ENCODE measurements at regions not wholly inside any gene's neighbourhood (a gene's known extent, or its start where the extent isn't known, plus 50 kb on each side); places are given as distances from the start of the nearest gene placed in this dataset.
A peak's percentile ranks its signal among the peaks of the same experiment; 100 is the strongest.
"Not testable (repeated sequence)": the region's sequence is repeated elsewhere in the genome, so short reads cannot be mapped to it uniquely, and the experiment has no call there.

DNA sequence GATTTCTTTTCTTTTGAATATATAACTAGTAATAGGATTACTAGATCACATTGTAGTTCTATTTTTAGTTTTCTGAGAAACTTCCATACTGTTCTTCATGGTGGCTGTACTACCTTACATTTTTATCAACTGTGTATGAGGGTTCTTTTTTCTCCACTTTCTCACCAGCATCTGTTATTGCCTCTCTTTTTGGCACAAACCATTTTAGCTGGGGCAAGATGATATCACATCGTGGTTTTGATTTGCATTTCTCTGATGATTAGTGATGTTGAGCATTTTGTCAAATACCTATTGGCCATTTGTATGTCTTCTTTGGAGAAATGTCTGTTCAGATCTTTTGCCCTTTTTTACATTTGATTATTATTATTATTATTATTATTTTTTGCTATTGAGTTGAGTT is 86.1 kb upstream of the TCF21 start:
- no peak for DNase-seq

DNA sequence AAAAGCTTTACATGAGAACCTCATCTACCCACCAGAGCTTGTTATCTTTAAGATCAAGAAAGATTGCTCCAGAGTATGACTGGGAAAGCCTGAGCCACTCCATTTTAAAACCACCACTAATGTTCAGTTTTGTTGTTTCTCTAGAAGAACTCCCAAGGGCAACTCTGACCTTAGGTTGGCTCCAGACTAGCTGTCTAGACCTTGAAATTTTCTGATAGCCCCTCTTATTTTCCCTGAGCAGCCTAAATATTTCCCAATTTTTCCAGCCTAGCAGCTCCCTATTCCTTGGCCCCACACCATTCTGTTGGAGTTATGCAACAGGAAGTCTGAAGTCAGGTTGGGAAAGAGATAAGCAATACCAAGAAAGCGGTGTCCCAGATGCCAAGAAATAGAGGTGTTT is 84.6 kb upstream of the TCF21 start:
- DNase-seq, result no peak

DNA sequence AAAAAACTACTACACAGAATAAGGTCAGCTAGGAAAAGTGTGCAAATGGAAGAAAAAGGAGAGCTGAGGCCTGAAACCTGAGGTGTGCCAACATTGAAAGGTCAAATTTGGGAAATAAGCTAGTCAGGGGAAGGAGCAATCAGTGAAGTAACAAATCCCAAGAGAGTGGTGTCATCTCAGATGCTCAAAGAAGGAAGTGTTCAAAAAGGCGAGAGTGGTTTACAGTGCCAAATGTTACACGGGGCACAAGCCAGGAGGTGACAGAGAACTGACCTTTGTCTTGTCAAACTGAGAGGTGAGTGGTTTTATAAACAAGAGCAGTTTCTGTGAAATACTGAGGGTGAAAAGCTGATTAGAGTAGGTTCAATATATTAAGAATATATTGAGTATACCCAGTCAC is 83.0 kb upstream of the TCF21 start:
- no peak for DNase-seq

DNA sequence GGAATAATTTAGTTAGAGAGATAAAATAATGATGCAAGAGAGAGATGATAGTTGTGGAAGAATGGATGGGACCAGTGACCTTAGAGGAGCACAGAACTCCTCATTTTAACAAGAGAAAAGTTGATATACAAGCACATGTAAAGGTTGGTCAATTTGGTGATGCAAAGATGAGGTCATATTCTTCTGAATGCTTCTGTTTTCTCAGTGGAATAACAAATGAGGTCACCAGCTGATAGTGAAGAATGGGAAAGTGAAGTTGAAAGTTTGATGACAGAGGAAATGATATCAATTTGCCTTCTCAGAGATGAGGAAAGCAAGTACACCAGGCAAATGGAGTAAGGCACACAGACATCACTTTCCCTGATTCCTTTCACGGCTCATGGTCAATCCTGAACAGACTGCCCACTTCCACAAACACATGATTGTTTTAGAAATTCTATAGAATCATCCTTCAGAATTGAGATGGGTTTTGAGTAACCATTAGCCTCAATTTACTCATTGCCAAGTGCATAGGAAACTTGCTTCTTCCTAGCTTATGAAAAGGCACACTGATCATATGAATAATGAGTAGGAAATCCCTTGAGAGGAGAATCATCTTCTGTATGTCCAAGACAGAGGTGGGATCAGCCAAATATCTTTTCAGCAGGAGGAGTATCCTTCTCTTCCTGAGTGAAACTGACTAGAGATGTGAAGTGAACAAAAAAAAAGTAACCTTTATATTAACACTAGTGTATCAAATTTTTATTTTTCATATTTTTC is 82.4 kb upstream of the TCF21 start:
- DNase-seq, result no peak

DNA sequence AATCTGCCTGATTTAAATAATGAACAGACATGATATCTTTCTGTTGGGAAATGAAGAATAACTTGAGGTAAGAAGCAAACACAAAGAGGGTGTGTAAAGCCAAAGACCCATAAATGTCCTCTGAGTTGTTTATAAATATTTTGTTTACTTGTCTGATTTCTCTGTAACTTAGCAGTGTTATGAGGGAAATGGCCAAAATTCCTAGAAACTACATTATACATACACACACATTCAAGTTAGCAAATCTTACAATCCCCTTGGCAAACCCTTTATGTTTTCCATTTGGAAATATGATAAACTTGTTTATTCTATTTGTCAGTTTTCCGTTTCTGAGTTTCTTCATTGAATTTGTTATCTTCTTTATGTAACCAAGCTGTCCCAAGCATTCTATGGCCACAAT is 81.4 kb upstream of the TCF21 start:
- DNase-seq, result no peak

DNA sequence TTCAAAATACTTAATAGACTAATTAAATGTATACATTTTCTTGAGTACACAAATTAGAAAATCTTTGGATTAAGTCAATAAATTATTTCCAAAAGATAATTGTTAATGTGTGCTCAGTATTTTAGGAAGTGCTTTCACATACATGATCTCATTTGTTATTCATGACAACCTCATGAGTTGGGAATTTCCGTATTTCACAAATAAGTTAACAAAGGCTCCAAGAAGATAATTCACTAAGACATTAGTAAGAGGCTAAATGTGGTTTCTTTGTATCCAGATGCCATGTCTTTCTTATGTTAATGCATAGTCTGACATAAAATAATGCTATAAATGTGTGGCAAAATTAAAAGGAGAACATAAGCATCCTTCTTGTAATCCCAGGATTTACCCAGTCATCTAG is 79.5 kb upstream of the TCF21 start:
- no peak for DNase-seq

DNA sequence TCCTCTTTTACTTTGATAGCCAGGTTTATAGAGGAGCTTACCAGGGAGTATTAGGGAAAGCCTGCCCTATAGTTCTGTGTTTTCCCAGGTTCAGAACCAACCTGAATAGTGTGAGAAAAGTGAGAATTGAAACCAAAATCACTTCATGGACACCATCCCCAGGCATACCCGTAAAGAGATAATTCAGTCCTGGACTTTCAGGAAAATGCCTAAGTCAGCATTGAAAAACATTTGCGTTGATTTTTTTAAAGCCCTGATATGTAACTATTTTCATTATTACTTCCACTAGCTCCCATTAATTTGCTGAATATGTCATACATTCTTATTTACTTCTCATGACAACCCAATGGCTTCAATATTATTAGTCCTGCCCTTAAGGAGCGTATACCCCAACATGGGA is 77.4 kb upstream of the TCF21 start:
- no peak for DNase-seq

DNA sequence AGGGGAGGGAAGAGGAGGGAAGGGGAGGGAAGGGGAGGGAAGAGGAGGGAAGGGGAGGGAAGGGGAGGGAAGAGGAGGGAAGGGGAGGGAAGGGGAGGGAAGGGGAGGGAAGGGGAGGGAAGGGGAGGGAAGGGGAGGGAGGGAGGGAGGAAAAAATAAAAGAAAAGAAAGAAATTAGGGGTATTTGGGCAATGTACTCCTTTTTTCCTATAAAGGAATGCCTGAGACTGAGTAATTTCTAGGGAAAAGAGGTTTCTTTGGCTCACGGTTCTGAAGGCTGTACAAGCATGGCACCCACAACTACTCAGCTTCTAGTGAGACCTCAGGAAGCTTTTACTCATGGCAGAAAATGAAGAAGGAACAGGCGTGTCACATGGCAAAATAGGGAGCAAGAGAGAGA is 76.5 kb upstream of the TCF21 start:
- DNase-seq, result not testable (repeated sequence)

DNA sequence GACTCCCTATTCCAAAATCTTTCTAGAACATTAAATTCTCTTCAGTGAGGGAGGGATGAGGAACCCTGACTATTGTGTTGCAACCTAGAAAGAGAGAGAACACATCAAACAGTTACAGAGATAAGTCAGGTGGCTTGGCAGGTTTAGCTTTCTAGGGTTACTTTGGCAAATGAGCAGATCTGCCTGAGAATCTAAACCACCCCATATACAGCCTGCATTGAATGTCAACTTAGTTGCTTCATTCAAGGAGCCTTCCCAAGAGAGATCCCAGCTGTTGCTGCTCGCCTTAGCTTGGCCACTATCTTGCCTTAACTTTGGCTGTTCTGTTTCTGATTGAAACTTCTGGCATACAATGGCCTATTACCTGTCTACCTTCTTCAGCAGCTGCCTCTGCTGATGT is 74.7 kb upstream of the TCF21 start:
- no peak for DNase-seq

DNA sequence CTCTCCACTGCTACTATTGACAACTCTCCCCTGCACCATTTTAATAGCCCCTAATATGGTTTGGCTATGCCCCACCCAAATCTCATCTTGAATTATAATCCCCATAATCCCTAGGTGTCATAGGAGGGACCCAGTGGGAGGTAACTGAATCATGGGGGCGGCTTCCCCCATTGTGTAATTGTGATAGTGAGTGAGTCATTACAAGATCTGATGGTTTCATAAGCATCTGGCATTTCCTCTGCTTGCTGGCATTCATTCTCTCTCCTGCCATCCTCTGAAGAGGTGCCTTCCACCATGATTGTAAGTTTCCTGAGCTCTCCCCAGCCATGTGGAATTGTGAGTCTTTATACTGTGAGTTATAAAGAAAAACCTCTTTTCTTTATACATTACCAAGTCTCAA is 74.1 kb upstream of the TCF21 start:
- DNase-seq, result no peak

DNA sequence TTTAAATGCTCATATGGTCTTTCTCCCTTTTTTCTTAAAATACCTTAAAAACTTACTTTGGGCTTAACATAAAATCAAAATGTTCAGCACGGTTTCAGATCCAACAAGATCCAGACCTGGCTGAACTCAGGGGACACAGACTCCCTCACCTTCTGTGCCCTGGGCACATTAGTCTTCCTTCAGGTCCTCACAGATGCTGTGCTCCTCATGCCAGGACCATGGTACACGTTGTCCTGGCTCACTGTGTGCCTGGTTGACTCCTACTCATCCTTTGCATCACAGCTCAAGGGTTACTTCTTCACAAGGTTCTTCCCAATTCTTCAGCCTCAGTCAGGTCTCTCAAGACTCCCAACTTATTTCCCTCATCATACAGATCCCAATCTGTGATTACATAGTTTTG is 73.6 kb upstream of the TCF21 start:
- DNase-seq, result no peak

DNA sequence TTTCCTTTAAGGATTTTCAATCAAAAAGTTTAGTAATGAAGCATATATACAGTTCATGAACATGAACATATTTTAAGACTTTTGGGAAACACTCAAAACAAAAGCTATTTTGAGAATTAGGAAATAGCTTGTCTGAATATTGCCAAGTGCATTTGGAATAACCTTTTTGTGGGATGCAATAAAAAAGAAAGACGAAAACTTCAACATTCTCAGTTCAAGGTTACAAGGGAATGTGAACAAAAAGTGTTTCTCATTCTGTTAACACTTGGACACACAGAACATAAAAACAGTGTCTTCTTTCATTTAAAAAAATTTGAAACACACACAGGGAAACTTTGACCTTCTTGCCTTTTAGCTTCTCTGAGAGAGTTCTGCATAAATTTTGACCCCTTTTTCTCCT is 72.7 kb upstream of the TCF21 start:
- no peak for DNase-seq

DNA sequence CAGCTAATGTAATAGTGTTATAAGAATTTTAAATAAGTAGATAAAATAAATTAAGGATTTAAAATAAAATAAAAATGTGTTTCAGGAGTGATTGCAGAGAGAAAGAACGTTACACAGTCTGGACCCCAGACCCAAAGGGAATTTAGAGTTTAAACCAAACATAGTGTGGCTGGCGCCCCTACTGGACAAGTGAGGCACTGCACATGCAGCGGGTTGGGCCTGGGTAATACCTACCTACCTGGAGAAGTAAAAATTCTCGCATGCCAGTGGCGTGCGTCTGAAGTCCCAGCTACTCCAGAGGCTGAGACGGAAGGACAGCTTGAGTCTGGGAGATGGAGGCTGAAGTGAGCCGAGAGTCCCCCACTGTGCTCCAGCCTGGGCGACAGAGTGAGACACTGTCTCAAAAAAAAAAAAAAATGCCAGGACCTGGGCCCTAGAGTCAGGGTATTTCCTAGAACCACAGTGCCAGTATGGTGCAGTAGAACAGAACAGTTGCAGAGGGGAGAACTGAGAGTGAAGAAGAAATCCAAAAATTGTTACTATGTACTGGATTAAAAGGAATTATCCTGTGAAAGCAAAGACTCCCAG is 71.4 kb upstream of the TCF21 start:
- peak; percentile 14 for DNase-seq

DNA sequence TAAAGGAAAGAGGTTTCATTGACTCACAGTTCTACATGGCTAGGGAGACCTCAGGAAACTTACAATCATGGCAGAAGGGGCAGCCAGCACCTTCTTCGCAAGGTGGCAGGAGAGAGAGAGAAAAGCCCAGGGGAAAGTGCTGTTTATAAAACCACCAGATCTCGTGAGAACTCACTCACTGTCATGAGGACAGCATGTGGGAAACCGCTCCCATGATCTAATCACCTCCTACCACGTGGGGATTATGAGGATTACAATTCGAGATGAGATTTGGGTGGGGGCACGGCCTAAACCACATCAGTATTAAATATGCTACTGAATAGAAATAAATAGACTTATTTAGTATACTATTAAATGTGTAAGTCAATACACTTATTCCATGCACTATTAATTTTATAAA is 70.6 kb upstream of the TCF21 start:
- no peak for DNase-seq

DNA sequence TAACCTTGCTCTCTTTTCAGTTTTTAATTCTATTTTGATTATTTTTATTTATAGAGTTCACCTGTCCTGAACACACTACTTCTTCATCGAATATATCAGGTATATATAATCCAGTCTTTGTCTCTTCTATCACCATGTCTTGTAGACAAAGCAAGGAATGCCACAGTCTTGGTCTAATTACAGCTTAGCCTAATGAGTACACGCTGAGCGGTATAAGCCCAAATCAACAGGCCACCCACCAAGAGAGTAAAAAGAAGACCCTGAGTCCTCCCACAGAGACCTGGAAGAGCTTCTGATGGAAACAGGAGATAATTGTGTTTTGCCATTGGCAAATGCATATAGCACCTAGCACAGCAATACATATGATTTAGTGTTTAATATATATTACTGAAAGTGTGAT is 68.7 kb upstream of the TCF21 start:
- DNase-seq, result no peak

DNA sequence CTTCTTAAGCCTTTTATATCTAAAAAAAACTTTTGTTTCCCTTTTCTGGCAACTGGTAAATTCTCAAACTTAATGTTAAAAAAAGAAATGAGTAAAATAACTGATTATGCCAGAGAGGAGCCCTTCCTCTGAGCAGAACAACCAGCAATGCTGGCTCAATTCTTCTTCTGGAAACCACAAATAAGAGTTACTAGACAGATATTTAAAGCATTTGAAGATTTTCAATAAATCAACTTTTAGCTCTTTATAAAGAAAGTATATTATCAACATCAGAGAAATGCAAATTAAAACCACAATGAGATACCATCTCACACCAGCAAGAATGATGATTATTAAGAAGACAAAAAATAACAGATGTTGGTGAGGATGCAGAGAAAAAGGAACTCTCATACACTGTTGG is 61.1 kb upstream of the TCF21 start:
- no peak for DNase-seq

DNA sequence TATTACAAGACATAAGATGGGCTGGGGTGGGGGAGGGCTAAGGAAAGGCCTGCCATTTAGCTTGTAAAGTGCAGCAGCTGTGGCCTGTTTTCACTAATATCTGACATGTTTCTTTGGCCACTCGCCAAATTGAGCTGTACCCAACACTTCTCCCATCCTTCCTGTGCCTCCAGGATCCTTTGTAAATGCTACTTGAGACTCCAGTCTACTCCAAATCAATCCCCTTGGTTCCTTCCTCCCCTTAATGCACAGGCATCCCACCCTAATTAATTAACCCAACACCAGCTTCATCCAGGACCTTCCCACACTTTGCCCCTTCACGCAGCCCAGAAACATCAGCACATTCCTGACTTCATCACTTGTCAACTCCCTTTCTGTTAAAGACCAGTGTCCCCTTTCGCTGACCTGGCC is 55.0 kb upstream of the TCF21 start:
- DNase-seq, result no peak

DNA sequence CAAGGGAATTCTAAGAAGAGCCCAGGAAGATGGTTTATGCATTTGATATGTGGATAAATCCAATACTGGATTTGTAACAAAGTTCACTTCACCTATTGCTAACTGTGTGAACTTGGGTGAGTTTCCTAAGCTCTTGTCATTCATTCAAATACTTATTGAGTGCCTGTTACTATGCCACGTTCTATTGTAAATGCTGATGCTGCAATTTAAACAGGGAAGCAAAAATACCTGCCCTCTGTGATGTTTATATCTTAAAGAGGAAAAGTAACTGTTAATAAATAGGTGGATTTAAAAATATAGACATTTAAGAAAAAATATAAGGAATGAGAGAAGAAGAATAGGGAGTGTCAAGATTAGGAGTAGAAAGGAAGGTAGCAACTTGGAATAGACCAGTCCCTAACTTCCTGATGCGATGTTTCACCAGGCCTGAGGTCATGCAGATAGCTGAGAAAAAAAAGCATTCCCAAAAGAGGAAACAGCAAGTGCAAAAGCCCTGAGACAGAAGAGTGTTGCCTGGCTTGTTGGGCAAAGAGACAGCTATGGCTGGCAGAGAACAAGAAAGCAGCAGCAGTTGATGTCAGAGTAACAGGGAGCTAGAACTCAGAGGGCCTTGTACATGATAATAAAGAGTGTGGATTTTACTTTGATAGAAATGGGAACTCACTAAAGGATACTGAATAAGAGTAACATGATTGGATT is 54.3 kb upstream of the TCF21 start:
- no peak for DNase-seq

DNA sequence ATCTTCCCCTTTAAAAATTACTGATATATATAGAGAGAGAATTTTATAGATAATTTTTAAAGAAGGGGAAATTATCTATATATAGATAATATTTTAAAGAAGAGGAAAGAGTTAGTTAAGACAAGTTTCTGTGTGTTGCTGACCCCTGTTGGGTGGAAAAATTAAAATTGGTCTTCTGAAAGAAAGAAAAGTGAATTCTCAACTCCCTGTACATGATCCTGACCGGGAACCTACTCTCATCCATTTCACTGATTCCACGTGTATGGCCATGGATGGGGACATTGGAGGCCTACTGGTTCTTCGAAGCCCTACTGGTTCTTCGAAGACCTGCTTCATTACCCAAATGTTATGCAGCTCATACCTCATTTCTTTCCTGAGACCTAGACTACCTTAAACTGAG is 53.0 kb upstream of the TCF21 start:
- no peak for DNase-seq

DNA sequence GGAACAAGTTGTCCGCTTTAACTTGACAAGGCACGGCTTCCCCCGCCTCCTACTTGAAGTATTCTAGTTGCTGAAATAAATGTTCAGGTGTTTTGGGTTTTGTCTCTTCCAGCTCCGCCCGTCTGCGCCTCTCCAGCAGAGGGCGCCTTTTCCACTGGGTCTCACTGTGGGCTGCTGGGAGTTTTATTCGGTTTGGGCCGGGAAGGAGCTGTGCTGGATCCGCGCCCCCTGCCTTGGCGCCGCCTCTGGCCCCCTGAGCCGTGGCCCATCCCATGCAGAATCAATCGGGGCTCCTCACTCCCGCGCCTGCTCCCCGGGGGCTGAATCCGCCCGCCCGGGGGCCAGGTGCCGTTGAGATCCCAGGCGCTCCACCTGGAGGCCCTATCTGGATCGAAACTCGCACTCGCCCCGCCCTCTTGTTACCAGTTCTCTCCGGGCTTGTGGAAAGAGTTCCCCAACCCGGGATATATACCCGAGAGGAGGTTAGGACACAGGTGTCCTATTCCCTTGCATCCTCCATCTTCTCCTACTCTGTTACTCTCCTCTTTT is 51.0 kb upstream of the TCF21 start:
- DNase-seq, result peak; percentile 49

Data from hematopoietic multipotent progenitor cell treated with erythropoietin and hydrocortisone succinate and interleukin-3 and kit ligand, for 8 days (in vitro differentiated cells).